ENCODE measurements at regions not wholly inside any gene's neighbourhood (a gene's known extent, or its start where the extent isn't known, plus 50 kb on each side); places are given as distances from the start of the nearest gene placed in this dataset.

DNA sequence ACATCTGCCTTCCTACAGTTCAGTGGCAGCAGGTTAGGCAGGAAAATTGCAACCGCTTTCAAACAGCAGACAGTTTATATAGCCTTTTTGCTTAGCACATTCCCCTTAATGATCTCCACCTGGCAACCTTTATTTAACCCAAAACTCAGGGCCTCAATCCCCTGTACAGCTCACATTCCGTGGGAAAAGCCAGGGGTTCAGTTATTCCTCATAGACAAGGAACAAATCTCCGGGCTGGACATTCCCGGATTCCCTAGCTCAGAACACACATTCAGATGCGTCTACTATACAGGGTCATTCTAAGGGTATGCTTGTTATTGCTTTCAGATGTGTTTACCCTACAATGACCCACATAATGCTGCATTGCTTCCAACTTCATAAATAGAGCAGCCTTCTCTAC, 73.8 kb upstream of the DCN start:
- POLR2A ChIA-PET (ENCODE audit: unreplicated experiment), result no interaction called here
- H3K27me3 ChIP-seq (ENCODE audit: low read length), result peaks cover 16% of the 10 kb centered on the region; the same call in 1 of the 2 replicates

DNA sequence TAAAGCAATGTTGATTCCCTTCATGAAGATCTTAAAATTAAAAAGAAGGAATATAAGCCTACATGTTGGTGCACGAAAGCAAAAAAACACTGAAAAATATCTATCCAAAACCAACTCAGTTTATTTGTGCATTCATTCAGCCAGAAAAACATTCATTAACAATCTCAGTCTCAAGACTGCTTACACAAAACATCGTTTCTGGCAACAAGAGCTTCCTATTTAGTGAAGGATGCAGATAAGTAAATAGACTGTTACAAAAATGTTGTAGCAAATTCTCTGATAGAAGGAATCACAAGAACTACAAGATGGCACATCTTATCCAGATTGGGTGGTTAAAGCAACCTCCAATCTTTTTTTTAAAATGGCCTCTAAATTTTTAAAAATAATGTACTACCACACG, 69.7 kb upstream of the DCN start:
- no peak for ATAC-seq
- no peaks in the 10 kb centered on the region for H3K9me3 ChIP-seq (ENCODE audit: low read length)
- no peak for DNase-seq
- no peaks in the 10 kb centered on the region for H3K9me2 ChIP-seq (replicated peaks; ENCODE audit: low read length)
- no peak overlapping the region for H3K4me2 ChIP-seq (ENCODE audit: low read length)
- no peaks in the 10 kb centered on the region for H3K4me1 ChIP-seq (ENCODE audit: insufficient read depth, low read length)
- intact Hi-C loops (cut with micrococcal nuclease), result no loop called here
- no TSS peak for BruUV-seq (replicated peaks)
- no peak for TF ChIP-seq EZH2 (IDR thresholded peaks at IDR 0.05; ENCODE audit: low read length, unreplicated experiment)
- no peak for TF ChIP-seq EZH2phosphoT487 (IDR thresholded peaks at IDR 0.05; ENCODE audit: borderline replicate concordance, low read length)
- TF ChIP-seq, protein P1, sequence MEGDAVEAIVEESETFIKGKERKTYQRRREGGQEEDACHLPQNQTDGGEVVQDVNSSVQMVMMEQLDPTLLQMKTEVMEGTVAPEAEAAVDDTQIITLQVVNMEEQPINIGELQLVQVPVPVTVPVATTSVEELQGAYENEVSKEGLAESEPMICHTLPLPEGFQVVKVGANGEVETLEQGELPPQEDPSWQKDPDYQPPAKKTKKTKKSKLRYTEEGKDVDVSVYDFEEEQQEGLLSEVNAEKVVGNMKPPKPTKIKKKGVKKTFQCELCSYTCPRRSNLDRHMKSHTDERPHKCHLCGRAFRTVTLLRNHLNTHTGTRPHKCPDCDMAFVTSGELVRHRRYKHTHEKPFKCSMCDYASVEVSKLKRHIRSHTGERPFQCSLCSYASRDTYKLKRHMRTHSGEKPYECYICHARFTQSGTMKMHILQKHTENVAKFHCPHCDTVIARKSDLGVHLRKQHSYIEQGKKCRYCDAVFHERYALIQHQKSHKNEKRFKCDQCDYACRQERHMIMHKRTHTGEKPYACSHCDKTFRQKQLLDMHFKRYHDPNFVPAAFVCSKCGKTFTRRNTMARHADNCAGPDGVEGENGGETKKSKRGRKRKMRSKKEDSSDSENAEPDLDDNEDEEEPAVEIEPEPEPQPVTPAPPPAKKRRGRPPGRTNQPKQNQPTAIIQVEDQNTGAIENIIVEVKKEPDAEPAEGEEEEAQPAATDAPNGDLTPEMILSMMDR (conservative IDR thresholded peaks at IDR 0.05; ENCODE audit: low read depth, low read length), result no peak
- H4K20me1 ChIP-seq (ENCODE audit: low read length), result no peaks in the 10 kb centered on the region
- POLR2A ChIA-PET (ENCODE audit: unreplicated experiment), result no interaction called here
- H3K79me2 ChIP-seq (ENCODE audit: low read length), result no peaks in the 10 kb centered on the region
- no peak overlapping the region for H3K27ac ChIP-seq (ENCODE audit: low read length)
- H3K36me3 ChIP-seq (ENCODE audit: low read depth, low read length), result no peaks in the 10 kb centered on the region
- CTCF ChIA-PET, result no interaction called here
- H3K4me3 ChIP-seq (ENCODE audit: low read length), result no peak overlapping the region
- H3K9ac ChIP-seq (ENCODE audit: low read length), result no peak overlapping the region
- H3F3A ChIP-seq (ENCODE audit: low read length, unreplicated experiment), result no peaks in the 10 kb centered on the region
- H3K27me3 ChIP-seq (ENCODE audit: low read length), result peaks cover 20% of the 10 kb centered on the region; the same call in 1 of the 2 replicates
- no peak overlapping the region for H2AFZ ChIP-seq (ENCODE audit: low read length)

More for the DNA sequence above, 73.8 kb upstream of the DCN start:
- ATAC-seq (no peak), DNase-seq (no peak)
- Histone ChIP-seq H3K27ac (ENCODE audit: low read length) (no peak overlapping the region), H4K20me1 (ENCODE audit: low read length) (no peaks in the 10 kb centered on the region), H3K9me3 (ENCODE audit: low read length) (no peaks in the 10 kb centered on the region), H3F3A (ENCODE audit: low read length, unreplicated experiment) (no peaks in the 10 kb centered on the region), H3K4me2 (ENCODE audit: low read length) (no peak overlapping the region), H3K79me2 (ENCODE audit: low read length) (no peaks in the 10 kb centered on the region), H3K9ac (ENCODE audit: low read length) (no peak overlapping the region), H2AFZ (ENCODE audit: low read length) (no peak overlapping the region), H3K4me3 (ENCODE audit: low read length) (no peak overlapping the region), H3K9me2 (replicated peaks; ENCODE audit: low read length) (no peaks in the 10 kb centered on the region), H3K4me1 (ENCODE audit: insufficient read depth, low read length) (no peaks in the 10 kb centered on the region), H3K36me3 (ENCODE audit: low read depth, low read length) (no peaks in the 10 kb centered on the region)
- CTCF ChIA-PET, result no interaction called here
- TF ChIP-seq, protein P1 (conservative IDR thresholded peaks at IDR 0.05; ENCODE audit: low read depth, low read length), result no peak
- no peak for TF ChIP-seq EZH2phosphoT487 (IDR thresholded peaks at IDR 0.05; ENCODE audit: borderline replicate concordance, low read length)
- TF ChIP-seq EZH2 (IDR thresholded peaks at IDR 0.05; ENCODE audit: low read length, unreplicated experiment), result no peak
- no TSS peak for BruUV-seq (replicated peaks)
- intact Hi-C loops (cut with micrococcal nuclease), result no loop called here

DNA sequence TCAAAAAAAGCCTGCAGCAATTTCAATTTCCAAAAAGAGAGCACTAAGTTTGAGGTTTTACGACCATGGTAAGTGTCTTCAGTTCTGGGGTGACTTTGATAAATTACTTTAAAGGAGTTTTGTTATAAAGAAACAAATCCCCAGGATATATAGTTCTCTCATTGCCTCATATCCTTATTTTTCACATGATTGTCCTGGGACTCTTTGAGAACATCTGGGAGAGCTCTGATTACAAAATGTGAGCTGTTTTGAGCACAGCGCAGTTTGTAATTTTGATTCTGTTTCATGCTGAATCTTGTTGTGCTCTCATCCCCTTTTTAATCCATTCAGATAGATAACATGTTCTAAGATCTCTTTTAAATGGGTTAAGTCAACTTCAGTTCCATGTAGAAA, 67.7 kb upstream of the DCN start:
- no peaks in the 10 kb centered on the region for H3K36me3 ChIP-seq (ENCODE audit: low read depth, low read length)
- H3K9me2 ChIP-seq (replicated peaks; ENCODE audit: low read length), result no peaks in the 10 kb centered on the region
- H3K9ac ChIP-seq (ENCODE audit: low read length), result no peak overlapping the region
- no peak overlapping the region for H3K4me2 ChIP-seq (ENCODE audit: low read length)
- ATAC-seq (no peak), DNase-seq (no peak)
- H2AFZ ChIP-seq (ENCODE audit: low read length), result no peak overlapping the region
- no peak overlapping the region for H3K4me3 ChIP-seq (ENCODE audit: low read length)
- H3K9me3 ChIP-seq (ENCODE audit: low read length), result no peaks in the 10 kb centered on the region
- intact Hi-C loops (cut with micrococcal nuclease), result no loop called here
- no peaks in the 10 kb centered on the region for H3K4me1 ChIP-seq (ENCODE audit: insufficient read depth, low read length)
- peaks cover 10% of the 10 kb centered on the region; the same call in 1 of the 2 replicates for H3K27me3 ChIP-seq (ENCODE audit: low read length)
- no peaks in the 10 kb centered on the region for H3K79me2 ChIP-seq (ENCODE audit: low read length)
- H3K27ac ChIP-seq (ENCODE audit: low read length), result no peak overlapping the region
- ChIA-PET POLR2A (ENCODE audit: unreplicated experiment) (no interaction called here), CTCF (no interaction called here)
- no TSS peak for BruUV-seq (replicated peaks)
- no peak for TF ChIP-seq EZH2phosphoT487 (IDR thresholded peaks at IDR 0.05; ENCODE audit: borderline replicate concordance, low read length)
- no peak for TF ChIP-seq EZH2 (IDR thresholded peaks at IDR 0.05; ENCODE audit: low read length, unreplicated experiment)
- H3F3A ChIP-seq (ENCODE audit: low read length, unreplicated experiment), result no peaks in the 10 kb centered on the region
- H4K20me1 ChIP-seq (ENCODE audit: low read length), result no peaks in the 10 kb centered on the region

Data from PC-3 (cell line).